Adipocyte (in vitro differentiated cells): ENCODE measurements at regions not wholly inside any gene's neighbourhood (a gene's known extent, or its start where the extent isn't known, plus 50 kb on each side); places are given as distances from the start of the nearest gene placed in this dataset.

Experiments used
- DNase-seq: peaks from one replicate; pipeline ENCODE4 v3.0.0-alpha.2; 2015; ENCODE audit warnings: low read depth
- H3K27me3 ChIP-seq: replicated peaks from 2 replicates; pipeline ENCODE4 v1.7.0; 2013; ENCODE audit warnings: mild to moderate bottlenecking, low read length, moderate library complexity; ENCODE audit not compliant: control insufficient read depth, insufficient read depth
- H3K36me3 ChIP-seq: 2 replicates; pipeline ENCODE4 v1.7.0; 2013; ENCODE audit warnings: low read length, mild to moderate bottlenecking, moderate library complexity; ENCODE audit not compliant: control insufficient read depth, insufficient read depth, severe bottlenecking
- H3K4me1 ChIP-seq: 2 replicates; pipeline ENCODE4 v1.7.0; 2013; ENCODE audit warnings: mild to moderate bottlenecking, low read length, moderate library complexity; ENCODE audit not compliant: control insufficient read depth, insufficient read depth
- H3K4me3 ChIP-seq: 2 replicates; pipeline ENCODE4 v1.7.0; 2013; ENCODE audit warnings: mild to moderate bottlenecking, low read length, moderate library complexity
- H3K9ac ChIP-seq: 2 replicates; pipeline ENCODE4 v1.7.0; 2013; ENCODE audit warnings: mild to moderate bottlenecking, low read length, moderate library complexity
- H3K9me3 ChIP-seq: 2 replicates; pipeline ENCODE4 v1.7.0; 2013; ENCODE audit warnings: mild to moderate bottlenecking, low read length, moderate library complexity; ENCODE audit not compliant: control insufficient read depth

GRCh38 chr7:25658375-25658774 lies 430.1 kb upstream of the NPVF start:
- peaks cover 9% of the 10 kb centered on the region for H3K4me1 ChIP-seq
- no peaks in the 10 kb centered on the region for H3K36me3 ChIP-seq
- H3K9me3 ChIP-seq: no peaks in the 10 kb centered on the region
- peaks cover 12% of the 10 kb centered on the region for H3K27me3 ChIP-seq
- DNase-seq: no peak
- H3K9ac ChIP-seq: no peak overlapping the region
- no peak overlapping the region for H3K4me3 ChIP-seq

GRCh38 chr7:25659841-25660240 lies 431.6 kb upstream of the NPVF start:
- DNase-seq: no peak
- H3K4me1 ChIP-seq: peaks cover 16% of the 10 kb centered on the region
- H3K27me3 ChIP-seq: peaks cover 12% of the 10 kb centered on the region

GRCh38 chr7:25662841-25663800 lies 434.8 kb upstream of the NPVF start:
- DNase-seq: no peak
- H3K9me3 ChIP-seq: no peaks in the 10 kb centered on the region
- H3K27me3 ChIP-seq: peaks cover 8% of the 10 kb centered on the region
- peaks cover 6% of the 10 kb centered on the region for H3K4me1 ChIP-seq
- H3K36me3 ChIP-seq: no peaks in the 10 kb centered on the region
- H3K9ac ChIP-seq: no peak overlapping the region
- no peak overlapping the region for H3K4me3 ChIP-seq

More at GRCh38 chr7:25659841-25660240, 431.6 kb upstream of the NPVF start:
- H3K36me3 ChIP-seq: no peaks in the 10 kb centered on the region
- no peak overlapping the region for H3K4me3 ChIP-seq
- H3K9ac ChIP-seq: no peak overlapping the region
- no peaks in the 10 kb centered on the region for H3K9me3 ChIP-seq

GRCh38 chr7:25663877-25664276 lies 435.6 kb upstream of the NPVF start:
- peak; percentile 4 for DNase-seq
- H3K27me3 ChIP-seq: peaks cover 7% of the 10 kb centered on the region

GRCh38 chr7:25664593-25664992 lies 436.3 kb upstream of the NPVF start:
- Histone ChIP-seq H3K27me3 (peaks cover 12% of the 10 kb centered on the region), H3K9ac (no peak overlapping the region), H3K4me1 (peaks cover 8% of the 10 kb centered on the region), H3K9me3 (no peaks in the 10 kb centered on the region), H3K4me3 (no peak overlapping the region), H3K36me3 (no peaks in the 10 kb centered on the region)
- no peak for DNase-seq

More at GRCh38 chr7:25663877-25664276, 435.6 kb upstream of the NPVF start:
- H3K4me3 ChIP-seq: no peak overlapping the region
- H3K9ac ChIP-seq: no peak overlapping the region
- no peaks in the 10 kb centered on the region for H3K36me3 ChIP-seq
- no peaks in the 10 kb centered on the region for H3K9me3 ChIP-seq
- peaks cover 6% of the 10 kb centered on the region for H3K4me1 ChIP-seq

- Histone ChIP-seq H3K4me3 (no peak overlapping the region), H3K27me3 (peaks cover 12% of the 10 kb centered on the region), H3K9me3 (no peaks in the 10 kb centered on the region), H3K36me3 (no peaks in the 10 kb centered on the region), H3K9ac (no peak overlapping the region), H3K4me1 (peaks cover 14% of the 10 kb centered on the region)
- DNase-seq: peak; percentile 2
Measured at GRCh38 chr7:25665374-25665773, 437.1 kb upstream of the NPVF start.

- no peaks in the 10 kb centered on the region for H3K36me3 ChIP-seq
- no peak for DNase-seq
- peaks cover 12% of the 10 kb centered on the region for H3K27me3 ChIP-seq
- no peak overlapping the region for H3K9ac ChIP-seq
- H3K9me3 ChIP-seq: no peaks in the 10 kb centered on the region
- no peak overlapping the region for H3K4me3 ChIP-seq
- H3K4me1 ChIP-seq: peaks cover 21% of the 10 kb centered on the region
Measured at GRCh38 chr7:25665903-25666670, 437.8 kb upstream of the NPVF start.

- Histone ChIP-seq H3K27me3 (peaks cover 12% of the 10 kb centered on the region), H3K4me1 (peaks cover 27% of the 10 kb centered on the region), H3K9me3 (no peaks in the 10 kb centered on the region), H3K9ac (no peak overlapping the region), H3K4me3 (no peak overlapping the region), H3K36me3 (no peaks in the 10 kb centered on the region)
- DNase-seq: no peak
Measured at GRCh38 chr7:25666671-25667060, 438.4 kb upstream of the NPVF start.

GRCh38 chr7:25669281-25669781 lies 441.0 kb upstream of the NPVF start:
- Histone ChIP-seq H3K9ac (no peak overlapping the region), H3K4me1 (peaks cover 24% of the 10 kb centered on the region), H3K27me3 (peaks cover 8% of the 10 kb centered on the region), H3K9me3 (no peaks in the 10 kb centered on the region), H3K4me3 (no peak overlapping the region), H3K36me3 (no peaks in the 10 kb centered on the region)
- no peak for DNase-seq

GRCh38 chr7:25669961-25670841 lies 441.9 kb upstream of the NPVF start:
- no peaks in the 10 kb centered on the region for H3K9me3 ChIP-seq
- H3K27me3 ChIP-seq: peaks cover 8% of the 10 kb centered on the region
- peak overlapping the region; percentile 22 for H3K9ac ChIP-seq
- peaks cover 23% of the 10 kb centered on the region for H3K4me1 ChIP-seq
- DNase-seq: peak; percentile 11
- H3K36me3 ChIP-seq: no peaks in the 10 kb centered on the region
- H3K4me3 ChIP-seq: peak overlapping the region; percentile 5
